Ovary (tissue), 3 donors: ENCODE measurements at regions not wholly inside any gene's neighbourhood (a gene's known extent, or its start where the extent isn't known, plus 50 kb on each side); places are given as distances from the start of the nearest gene placed in this dataset.

Experiments used
- EP300 ChIP-seq: sonication (generic); formaldehyde crosslinking; IDR thresholded peaks from one replicate; pipeline ENCODE4 v1.6.1; 2017; ENCODE audit warnings: antibody characterized with exemption
- POLR2A ChIP-seq: fragments of 450-650 bp; IDR thresholded peaks from one replicate; pipeline ENCODE4 v1.6.1; 2017; ENCODE audit warnings: antibody characterized with exemption, mild to moderate bottlenecking, moderate library complexity
- TF ChIP-seq, protein P1 (sequence below), 3 donors: fragments of 450-650 bp in 2 of 3; fragments of 200-600 bp in 1 of 3; IDR thresholded peaks; one replicate each; pipeline versions ENCODE4 v1.5.1 to v1.8.0; 2016 to 2022; ENCODE audit warnings: antibody characterized with exemption in 3 of 3, mild to moderate bottlenecking in 1 of 3
- donor health status: DM: no; HTN: no; CAD: no.

DNA sequence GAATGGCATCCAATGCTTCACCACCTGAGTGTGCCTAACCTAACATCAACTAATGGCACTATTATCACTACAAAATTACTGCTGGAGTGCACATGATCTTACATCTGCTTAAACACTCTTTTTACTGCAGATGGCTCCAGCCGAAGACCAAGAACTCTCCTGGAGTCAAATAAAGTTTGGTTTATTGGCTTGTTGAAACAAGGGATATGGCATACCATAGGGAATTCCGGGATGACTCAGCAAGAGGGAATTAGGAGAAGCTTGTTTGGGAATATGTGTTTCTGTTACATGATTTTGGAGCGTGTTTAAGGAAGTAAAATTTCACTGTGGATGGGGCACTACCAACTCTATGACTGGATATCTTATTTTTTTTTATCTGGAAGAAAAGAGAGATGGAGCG lies 872.6 kb downstream of the DTWD2 start:
- TF ChIP-seq, protein P1, sequence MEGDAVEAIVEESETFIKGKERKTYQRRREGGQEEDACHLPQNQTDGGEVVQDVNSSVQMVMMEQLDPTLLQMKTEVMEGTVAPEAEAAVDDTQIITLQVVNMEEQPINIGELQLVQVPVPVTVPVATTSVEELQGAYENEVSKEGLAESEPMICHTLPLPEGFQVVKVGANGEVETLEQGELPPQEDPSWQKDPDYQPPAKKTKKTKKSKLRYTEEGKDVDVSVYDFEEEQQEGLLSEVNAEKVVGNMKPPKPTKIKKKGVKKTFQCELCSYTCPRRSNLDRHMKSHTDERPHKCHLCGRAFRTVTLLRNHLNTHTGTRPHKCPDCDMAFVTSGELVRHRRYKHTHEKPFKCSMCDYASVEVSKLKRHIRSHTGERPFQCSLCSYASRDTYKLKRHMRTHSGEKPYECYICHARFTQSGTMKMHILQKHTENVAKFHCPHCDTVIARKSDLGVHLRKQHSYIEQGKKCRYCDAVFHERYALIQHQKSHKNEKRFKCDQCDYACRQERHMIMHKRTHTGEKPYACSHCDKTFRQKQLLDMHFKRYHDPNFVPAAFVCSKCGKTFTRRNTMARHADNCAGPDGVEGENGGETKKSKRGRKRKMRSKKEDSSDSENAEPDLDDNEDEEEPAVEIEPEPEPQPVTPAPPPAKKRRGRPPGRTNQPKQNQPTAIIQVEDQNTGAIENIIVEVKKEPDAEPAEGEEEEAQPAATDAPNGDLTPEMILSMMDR (IDR thresholded peaks at IDR 0.05), result no peak
- TF ChIP-seq EP300 (no peak), POLR2A (no peak)
